ENCODE measurements at regions not wholly inside any gene's neighbourhood (a gene's known extent, or its start where the extent isn't known, plus 50 kb on each side); places are given as distances from the start of the nearest gene placed in this dataset.

GRCh38 chr1:240667351-240667750 is 55.4 kb upstream of the GREM2 start:
- DNase-seq: no peak

- DNase-seq: peak in 1 of 2 donors; percentile 37
Observed at GRCh38 chr1:240666568-240667198, 54.7 kb upstream of the GREM2 start.

GRCh38 chr1:240663169-240663879 is 51.4 kb upstream of the GREM2 start:
- DNase-seq: no peak
